ENCODE measurements at regions not wholly inside any gene's neighbourhood (a gene's known extent, or its start where the extent isn't known, plus 50 kb on each side); places are given as distances from the start of the nearest gene placed in this dataset.

GRCh38 chr5:145163876-145164275 is 671.3 kb downstream of the PRELID2 start:
- Histone ChIP-seq H3K27me3 (ENCODE audit: insufficient read depth, low read length) (no peaks in the 10 kb centered on the region), H3K4me3 (ENCODE audit: low read depth, low read length) (no peak overlapping the region), H3K18ac (ENCODE audit: low read length) (no peak overlapping the region), H2BK5ac (ENCODE audit: low read depth, low read length, poor library complexity) (no peak overlapping the region), H4K8ac (ENCODE audit: low read depth, low read length) (no peak overlapping the region), H2BK12ac (ENCODE audit: low read length) (no peak overlapping the region), H3K9ac (ENCODE audit: low read length) (no peak overlapping the region), H3K79me2 (ENCODE audit: control insufficient read depth, insufficient read depth, low read length, poor library complexity) (no peaks in the 10 kb centered on the region), H3K27ac (ENCODE audit: low read depth, low read length) (no peak overlapping the region), H3K4me1 (ENCODE audit: control insufficient read depth in 1 of 2, insufficient read depth in 2 of 2, low read length in 2 of 2) (peaks cover 0 to 3% of the 10 kb centered on the region in 2 experiments), H4K12ac (ENCODE audit: low read depth, low read length) (no peak overlapping the region), H3K4me2 (ENCODE audit: low read length) (no peak overlapping the region), H3K79me1 (ENCODE audit: low read length) (no peaks in the 10 kb centered on the region), H2BK120ac (ENCODE audit: insufficient read depth, low read length, poor library complexity) (no peak overlapping the region), H3K36me3 (ENCODE audit: control insufficient read depth in 1 of 2, insufficient read depth in 2 of 2, low read length in 2 of 2) (no peaks in the 10 kb centered on the region), H2AK5ac (ENCODE audit: low read length) (no peak overlapping the region), H3K14ac (ENCODE audit: low read length) (no peak overlapping the region), H3K4ac (ENCODE audit: low read depth, low read length) (no peak overlapping the region), H3K9me3 (ENCODE audit: insufficient read depth, low read depth, low read length) (no peaks in the 10 kb centered on the region), H4K91ac (ENCODE audit: low read depth, low read length) (no peak overlapping the region), H2AFZ (ENCODE audit: insufficient read depth, low read length, poor library complexity) (no peak overlapping the region), H3K23ac (ENCODE audit: low read length) (no peak overlapping the region)
- peak in 1 of 2 donors; percentile 2 for DNase-seq
- no CpG with 5 or more reads among the region's 3 CpGs for WGBS (ENCODE audit: extremely low coverage, insufficient coverage, insufficient read length)

- H3K9ac ChIP-seq (ENCODE audit: low read length), result no peak overlapping the region
- DNase-seq, result peak; percentile 24 to 82
- no peaks in the 10 kb centered on the region for H3K27me3 ChIP-seq (ENCODE audit: insufficient read depth, low read length)
- no peaks in the 10 kb centered on the region for H3K36me3 ChIP-seq (ENCODE audit: control insufficient read depth in 1 of 2, insufficient read depth in 2 of 2, low read length in 2 of 2)
- no peak overlapping the region for H4K91ac ChIP-seq (ENCODE audit: low read depth, low read length)
- no peak overlapping the region for H4K12ac ChIP-seq (ENCODE audit: low read depth, low read length)
- H2BK5ac ChIP-seq (ENCODE audit: low read depth, low read length, poor library complexity), result no peak overlapping the region
- no peak overlapping the region for H2AFZ ChIP-seq (ENCODE audit: insufficient read depth, low read length, poor library complexity)
- no peaks in the 10 kb centered on the region for H3K9me3 ChIP-seq (ENCODE audit: insufficient read depth, low read depth, low read length)
- H4K8ac ChIP-seq (ENCODE audit: low read depth, low read length), result no peak overlapping the region
- no peak overlapping the region for H3K23ac ChIP-seq (ENCODE audit: low read length)
- H3K79me2 ChIP-seq (ENCODE audit: control insufficient read depth, insufficient read depth, low read length, poor library complexity), result no peaks in the 10 kb centered on the region
- peaks cover 0 to 3% of the 10 kb centered on the region in 2 experiments for H3K4me1 ChIP-seq (ENCODE audit: control insufficient read depth in 1 of 2, insufficient read depth in 2 of 2, low read length in 2 of 2)
- H2AK5ac ChIP-seq (ENCODE audit: low read length), result no peak overlapping the region
- no peak overlapping the region for H3K14ac ChIP-seq (ENCODE audit: low read length)
- no peaks in the 10 kb centered on the region for H3K79me1 ChIP-seq (ENCODE audit: low read length)
- H3K4me3 ChIP-seq (ENCODE audit: low read depth, low read length), result no peak overlapping the region
- no peak overlapping the region for H3K18ac ChIP-seq (ENCODE audit: low read length)
- no peak overlapping the region for H3K27ac ChIP-seq (ENCODE audit: low read depth, low read length)
- H3K4ac ChIP-seq (ENCODE audit: low read depth, low read length), result no peak overlapping the region
- H2BK12ac ChIP-seq (ENCODE audit: low read length), result no peak overlapping the region
- H3K4me2 ChIP-seq (ENCODE audit: low read length), result no peak overlapping the region
- no peak overlapping the region for H2BK120ac ChIP-seq (ENCODE audit: insufficient read depth, low read length, poor library complexity)
Observed at GRCh38 chr5:145162626-145163025, 672.5 kb downstream of the PRELID2 start.

GRCh38 chr5:145161391-145161790 is 673.8 kb downstream of the PRELID2 start:
- WGBS (ENCODE audit: extremely low coverage, insufficient coverage, insufficient read length), result no CpG with 5 or more reads among the region's 3 CpGs
- Histone ChIP-seq H3K23ac (ENCODE audit: low read length) (no peak overlapping the region), H3K14ac (ENCODE audit: low read length) (no peak overlapping the region)

GRCh38 chr5:145160679-145161078 is 674.5 kb downstream of the PRELID2 start:
- H4K12ac ChIP-seq (ENCODE audit: low read depth, low read length), result no peak overlapping the region
- H2BK120ac ChIP-seq (ENCODE audit: insufficient read depth, low read length, poor library complexity), result no peak overlapping the region
- no peak overlapping the region for H3K4ac ChIP-seq (ENCODE audit: low read depth, low read length)
- no peak overlapping the region for H2AK5ac ChIP-seq (ENCODE audit: low read length)
- no peak overlapping the region for H3K14ac ChIP-seq (ENCODE audit: low read length)
- H3K27me3 ChIP-seq (ENCODE audit: insufficient read depth, low read length), result no peaks in the 10 kb centered on the region
- H3K4me1 ChIP-seq (ENCODE audit: control insufficient read depth in 1 of 2, insufficient read depth in 2 of 2, low read length in 2 of 2), result peaks cover 0 to 3% of the 10 kb centered on the region in 2 experiments
- no peak overlapping the region for H3K23ac ChIP-seq (ENCODE audit: low read length)
- H3K36me3 ChIP-seq (ENCODE audit: control insufficient read depth in 1 of 2, insufficient read depth in 2 of 2, low read length in 2 of 2), result no peaks in the 10 kb centered on the region
- no peaks in the 10 kb centered on the region for H3K9me3 ChIP-seq (ENCODE audit: insufficient read depth, low read depth, low read length)
- no CpG with 5 or more reads among the region's 4 CpGs for WGBS (ENCODE audit: extremely low coverage, insufficient coverage, insufficient read length)
- H2BK12ac ChIP-seq (ENCODE audit: low read length), result no peak overlapping the region
- H3K4me3 ChIP-seq (ENCODE audit: low read depth, low read length), result no peak overlapping the region
- no peak overlapping the region for H2AFZ ChIP-seq (ENCODE audit: insufficient read depth, low read length, poor library complexity)
- no peaks in the 10 kb centered on the region for H3K79me1 ChIP-seq (ENCODE audit: low read length)
- H4K8ac ChIP-seq (ENCODE audit: low read depth, low read length), result no peak overlapping the region
- no peak overlapping the region for H4K91ac ChIP-seq (ENCODE audit: low read depth, low read length)
- H3K79me2 ChIP-seq (ENCODE audit: control insufficient read depth, insufficient read depth, low read length, poor library complexity), result no peaks in the 10 kb centered on the region
- no peak overlapping the region for H3K27ac ChIP-seq (ENCODE audit: low read depth, low read length)
- H3K18ac ChIP-seq (ENCODE audit: low read length), result no peak overlapping the region
- H3K9ac ChIP-seq (ENCODE audit: low read length), result no peak overlapping the region
- no peak overlapping the region for H3K4me2 ChIP-seq (ENCODE audit: low read length)
- H2BK5ac ChIP-seq (ENCODE audit: low read depth, low read length, poor library complexity), result no peak overlapping the region
- DNase-seq, result no peak

More at GRCh38 chr5:145161391-145161790, 673.8 kb downstream of the PRELID2 start:
- no peak overlapping the region for H2AFZ ChIP-seq (ENCODE audit: insufficient read depth, low read length, poor library complexity)
- H2BK12ac ChIP-seq (ENCODE audit: low read length), result no peak overlapping the region
- no peaks in the 10 kb centered on the region for H3K27me3 ChIP-seq (ENCODE audit: insufficient read depth, low read length)
- H3K18ac ChIP-seq (ENCODE audit: low read length), result no peak overlapping the region
- H2BK120ac ChIP-seq (ENCODE audit: insufficient read depth, low read length, poor library complexity), result no peak overlapping the region
- no peak overlapping the region for H3K4ac ChIP-seq (ENCODE audit: low read depth, low read length)
- no peak overlapping the region for H3K4me3 ChIP-seq (ENCODE audit: low read depth, low read length)
- H4K91ac ChIP-seq (ENCODE audit: low read depth, low read length), result no peak overlapping the region
- H3K4me1 ChIP-seq (ENCODE audit: control insufficient read depth in 1 of 2, insufficient read depth in 2 of 2, low read length in 2 of 2), result peaks cover 0 to 3% of the 10 kb centered on the region in 2 experiments
- no peak overlapping the region for H2AK5ac ChIP-seq (ENCODE audit: low read length)
- H4K8ac ChIP-seq (ENCODE audit: low read depth, low read length), result no peak overlapping the region
- DNase-seq, result no peak
- no peak overlapping the region for H4K12ac ChIP-seq (ENCODE audit: low read depth, low read length)
- no peaks in the 10 kb centered on the region for H3K79me1 ChIP-seq (ENCODE audit: low read length)
- no peak overlapping the region for H3K9ac ChIP-seq (ENCODE audit: low read length)
- no peak overlapping the region for H3K4me2 ChIP-seq (ENCODE audit: low read length)
- no peaks in the 10 kb centered on the region for H3K9me3 ChIP-seq (ENCODE audit: insufficient read depth, low read depth, low read length)
- no peak overlapping the region for H2BK5ac ChIP-seq (ENCODE audit: low read depth, low read length, poor library complexity)
- no peaks in the 10 kb centered on the region for H3K36me3 ChIP-seq (ENCODE audit: control insufficient read depth in 1 of 2, insufficient read depth in 2 of 2, low read length in 2 of 2)
- no peaks in the 10 kb centered on the region for H3K79me2 ChIP-seq (ENCODE audit: control insufficient read depth, insufficient read depth, low read length, poor library complexity)
- no peak overlapping the region for H3K27ac ChIP-seq (ENCODE audit: low read depth, low read length)

Measured in trophoblast cell (in vitro differentiated cells and primary cell).